ENCODE measurements at regions not wholly inside any gene's neighbourhood (a gene's known extent, or its start where the extent isn't known, plus 50 kb on each side); places are given as distances from the start of the nearest gene placed in this dataset.
"Not testable (repeated sequence)": the region's sequence is repeated elsewhere in the genome, so short reads cannot be mapped to it uniquely, and the experiment has no call there.

DNA sequence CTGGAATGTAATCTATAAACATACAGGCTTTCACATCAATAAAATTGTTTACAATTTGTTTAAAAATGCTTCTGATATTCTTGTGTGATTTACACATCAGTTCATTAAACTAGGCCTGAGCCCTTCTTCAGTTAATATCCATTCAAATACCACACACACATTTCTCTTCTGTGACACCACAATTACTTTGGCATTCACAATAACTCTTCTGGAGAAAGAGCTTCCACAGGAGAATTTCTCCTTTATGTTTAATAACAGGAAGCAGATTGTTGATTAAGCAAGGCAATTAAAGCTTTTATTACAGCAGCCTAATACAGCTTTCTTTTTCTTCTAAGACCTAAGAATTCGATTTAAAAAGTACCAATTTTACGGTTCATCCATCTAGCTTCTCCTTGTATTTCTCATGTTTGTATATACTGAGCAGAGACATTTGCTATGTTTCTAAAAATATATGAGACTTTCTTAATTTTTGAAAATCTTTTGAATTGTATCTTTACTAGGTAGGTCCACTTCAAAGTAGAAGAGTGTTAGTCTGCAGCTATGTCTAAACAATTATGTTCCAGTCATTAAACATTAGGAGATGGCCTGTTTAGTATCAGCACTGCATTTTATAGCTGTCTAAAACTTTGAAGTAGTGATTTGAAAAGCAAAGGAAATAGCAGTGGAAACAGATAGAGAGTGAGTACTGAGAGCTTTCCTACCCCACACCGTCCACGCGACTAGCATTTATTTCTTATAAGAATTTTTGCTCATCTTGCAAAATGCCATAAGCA lies 511.1 kb upstream of the UBE2E2 start:
- no peak for DNase-seq (ENCODE audit: low spot score)

DNA sequence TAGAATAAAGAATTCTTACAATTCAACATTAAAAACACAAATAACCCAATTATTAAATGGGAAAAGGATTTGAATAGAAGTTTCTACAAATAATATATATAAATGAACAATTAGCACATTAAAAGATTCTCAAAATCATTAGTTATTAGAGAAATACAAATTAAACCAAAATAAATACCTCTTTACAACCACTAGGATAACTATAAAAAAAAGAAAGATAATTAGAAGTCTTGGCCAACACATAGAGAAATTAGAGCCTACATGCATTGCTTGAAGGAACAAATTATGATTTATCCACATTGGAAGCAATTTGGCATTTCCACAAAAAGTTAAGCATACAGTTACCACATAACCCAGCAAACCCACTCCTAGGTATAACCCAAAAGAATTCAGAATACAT lies 502.3 kb upstream of the UBE2E2 start:
- no peak for DNase-seq (ENCODE audit: low spot score)

DNA sequence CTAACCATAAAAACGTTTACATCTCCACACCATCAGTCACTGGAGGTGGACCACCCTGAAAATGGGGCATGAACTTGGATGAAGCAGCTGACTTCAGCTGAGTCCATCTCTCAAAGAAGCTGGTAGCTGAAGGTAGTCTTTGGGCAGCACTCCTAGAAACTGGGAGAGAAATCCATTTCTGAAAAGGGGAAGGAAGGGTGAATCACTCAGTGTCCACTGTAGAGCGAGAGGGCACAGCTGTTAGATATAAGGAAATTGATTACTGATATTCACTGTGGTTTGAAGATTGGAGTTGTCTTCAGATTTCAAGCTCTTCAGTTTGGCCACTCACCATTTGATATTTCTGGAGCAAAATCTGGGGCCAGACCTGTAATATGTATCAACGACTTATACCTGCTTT lies 499.0 kb upstream of the UBE2E2 start:
- DNase-seq (ENCODE audit: low spot score): no peak

DNA sequence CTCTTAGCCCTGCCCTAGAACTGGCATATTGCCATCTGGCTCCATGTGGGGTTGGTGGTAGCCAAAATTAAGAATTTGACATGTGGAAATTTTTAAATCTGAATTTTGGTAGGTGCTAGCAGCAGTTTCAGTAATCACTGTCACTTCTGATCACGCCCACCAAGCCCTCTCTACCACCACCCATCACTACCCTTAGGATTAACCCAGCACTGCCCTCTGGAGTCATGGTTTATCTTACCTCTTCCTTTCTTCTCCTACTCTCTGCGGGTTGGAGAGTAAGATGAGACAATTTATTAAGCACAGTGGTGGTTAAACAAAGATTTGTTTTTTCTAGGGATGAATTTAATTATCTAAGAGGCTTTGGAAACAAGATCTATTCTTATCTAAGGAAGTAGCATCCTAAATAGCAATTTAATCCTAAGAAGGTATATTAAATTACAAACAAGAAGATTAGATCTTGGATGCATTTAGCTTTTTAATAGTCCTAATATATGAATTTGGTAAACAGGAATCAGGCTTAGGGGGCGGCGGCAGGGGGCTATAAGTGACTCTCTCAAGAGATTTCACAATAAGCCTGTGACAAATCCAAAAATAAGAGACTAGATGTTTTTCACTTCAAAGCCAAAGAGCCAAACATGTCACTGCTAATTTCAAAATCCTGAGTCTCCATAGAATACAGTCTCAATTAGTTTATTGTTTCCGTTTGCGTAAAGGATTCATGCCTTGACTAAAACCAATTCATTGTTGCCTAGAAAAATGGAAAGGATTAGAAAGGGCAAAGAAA lies 498.4 kb upstream of the UBE2E2 start:
- DNase-seq (ENCODE audit: low spot score): no peak

DNA sequence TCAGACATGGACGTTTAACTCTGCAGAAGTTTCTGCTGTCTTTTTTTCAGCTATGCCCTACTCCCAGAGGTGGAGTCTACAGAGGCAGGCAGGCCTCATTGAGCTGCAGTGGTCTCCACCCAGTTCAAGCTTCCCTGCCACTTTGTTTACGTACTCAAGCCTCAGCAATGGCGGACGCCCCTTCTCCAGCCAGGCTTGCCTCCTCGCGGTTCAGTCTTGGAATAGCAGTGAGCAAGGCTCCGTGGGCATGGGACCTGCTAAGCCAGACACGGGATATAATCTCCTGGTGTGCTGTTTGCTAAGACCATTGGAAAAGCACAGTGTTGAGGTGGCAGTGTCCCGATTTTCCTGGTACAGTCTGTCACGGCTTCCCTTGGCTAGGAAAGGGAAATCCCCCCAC lies 496.2 kb upstream of the UBE2E2 start:
- not testable (repeated sequence) for DNase-seq (ENCODE audit: low spot score)

DNA sequence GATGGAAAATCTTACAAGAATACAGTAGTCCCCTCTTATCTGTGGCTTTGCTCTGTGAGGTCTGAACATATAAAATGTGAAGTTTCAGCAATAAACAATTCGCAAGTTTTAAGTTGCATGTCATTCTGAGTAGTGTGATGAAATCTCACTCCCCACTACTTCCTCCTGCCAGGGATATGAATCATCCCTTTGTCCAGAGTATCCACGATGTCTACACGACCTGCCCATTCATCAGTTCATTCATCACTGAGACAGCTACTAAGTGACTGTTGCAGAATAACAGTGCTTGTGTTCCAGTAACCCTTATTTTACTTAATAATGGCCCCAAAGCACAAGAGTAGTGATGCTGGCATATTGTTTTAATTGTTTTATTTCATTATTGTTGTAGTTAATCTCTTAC lies 489.2 kb upstream of the UBE2E2 start:
- DNase-seq (ENCODE audit: low spot score): no peak

DNA sequence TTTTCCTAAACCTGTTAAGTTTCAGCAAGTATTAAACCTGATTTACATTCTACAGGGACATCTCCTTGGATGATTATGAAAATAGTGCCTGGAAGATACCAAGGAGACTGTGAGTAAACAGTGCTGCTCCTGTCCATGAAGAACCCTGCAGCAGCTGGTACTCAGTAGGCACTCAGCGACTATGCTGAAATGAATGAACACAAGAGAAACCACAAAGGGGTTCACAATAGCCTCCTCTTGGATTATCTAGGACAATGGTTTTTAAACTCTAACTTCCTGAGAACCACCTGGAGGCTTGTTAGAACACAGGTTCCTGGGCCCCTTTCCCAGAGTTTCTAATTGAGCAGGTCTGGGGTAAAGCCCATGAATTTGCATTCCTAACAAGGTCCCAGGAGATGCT lies 488.4 kb upstream of the UBE2E2 start:
- no peak for DNase-seq (ENCODE audit: low spot score)

DNA sequence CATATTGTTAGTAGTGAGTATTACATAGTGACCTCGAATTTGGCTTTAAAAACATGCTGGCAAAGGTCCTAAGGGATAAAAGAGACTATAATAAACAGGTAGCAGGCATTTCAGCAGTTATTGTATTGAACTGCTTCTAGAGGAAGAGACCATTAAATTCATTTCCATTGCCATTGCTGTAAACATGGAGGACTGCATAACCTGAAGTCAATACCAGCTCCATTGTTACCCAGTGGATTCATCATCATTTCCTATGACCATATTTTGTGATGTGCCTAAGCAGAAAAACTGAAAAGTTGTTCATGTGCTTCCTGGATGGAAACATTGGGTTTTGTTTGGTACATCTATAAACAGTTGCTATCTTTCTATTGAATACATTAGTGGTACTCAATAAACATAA lies 482.5 kb upstream of the UBE2E2 start:
- DNase-seq (ENCODE audit: low spot score): no peak

DNA sequence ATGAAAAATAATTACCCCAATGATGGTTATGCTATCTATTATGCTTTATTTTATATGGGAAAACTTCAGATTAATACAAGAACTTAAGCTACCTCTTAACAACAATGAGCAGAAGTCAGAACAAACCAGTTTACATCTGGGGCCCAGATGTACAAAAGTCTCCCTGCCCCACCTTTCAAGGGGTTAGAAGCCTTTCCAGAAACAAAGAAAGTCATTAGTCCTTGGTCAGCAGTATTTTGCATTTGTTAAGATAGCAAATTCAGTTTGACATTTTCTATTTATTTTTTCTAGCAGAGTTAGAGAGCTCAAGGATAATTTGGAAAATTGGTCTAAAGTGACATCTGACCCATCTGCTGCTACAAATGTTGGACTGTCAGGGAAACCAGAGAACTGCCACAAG lies 478.7 kb upstream of the UBE2E2 start:
- no peak for DNase-seq (ENCODE audit: low spot score)

DNA sequence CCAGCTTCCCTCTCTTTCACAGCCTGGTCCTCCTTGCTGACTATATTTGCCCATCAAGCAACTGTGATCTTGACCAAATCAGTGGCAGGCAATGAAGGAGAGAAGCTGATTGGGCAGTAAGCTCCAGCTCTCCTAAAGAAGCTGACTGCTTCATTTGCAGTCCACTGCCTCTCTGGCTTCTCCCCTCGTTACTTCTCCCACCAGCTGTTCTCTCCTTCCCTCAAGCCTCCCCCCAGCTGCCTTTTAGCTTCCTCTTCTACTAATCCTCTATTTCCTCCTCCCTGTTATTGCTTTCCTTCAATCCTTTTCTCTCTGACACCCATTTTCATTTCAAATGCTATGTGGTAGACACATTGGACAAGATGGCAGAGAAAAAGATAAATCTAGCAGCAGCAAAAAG lies 474.7 kb upstream of the UBE2E2 start:
- DNase-seq (ENCODE audit: low spot score): no peak

DNA sequence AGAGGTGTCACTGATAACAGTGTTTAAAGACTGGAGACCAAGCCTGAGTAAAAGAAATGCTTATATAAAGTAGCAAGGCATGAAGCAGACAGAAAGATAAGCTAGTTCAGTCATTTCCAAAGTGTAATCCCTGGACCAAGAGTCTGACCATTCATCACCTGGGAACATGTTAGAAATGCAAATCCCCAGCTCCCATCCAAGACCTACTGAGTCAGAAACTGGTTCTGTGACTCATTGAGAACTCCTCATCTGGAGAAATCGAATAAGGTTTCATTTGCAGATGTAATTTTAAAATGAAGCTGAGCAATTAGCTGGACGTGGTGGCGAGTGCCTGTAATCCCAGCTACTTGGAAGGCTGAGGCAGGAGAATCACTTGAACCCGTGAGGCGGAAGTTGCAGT lies 473.9 kb upstream of the UBE2E2 start:
- DNase-seq (ENCODE audit: low spot score): no peak

DNA sequence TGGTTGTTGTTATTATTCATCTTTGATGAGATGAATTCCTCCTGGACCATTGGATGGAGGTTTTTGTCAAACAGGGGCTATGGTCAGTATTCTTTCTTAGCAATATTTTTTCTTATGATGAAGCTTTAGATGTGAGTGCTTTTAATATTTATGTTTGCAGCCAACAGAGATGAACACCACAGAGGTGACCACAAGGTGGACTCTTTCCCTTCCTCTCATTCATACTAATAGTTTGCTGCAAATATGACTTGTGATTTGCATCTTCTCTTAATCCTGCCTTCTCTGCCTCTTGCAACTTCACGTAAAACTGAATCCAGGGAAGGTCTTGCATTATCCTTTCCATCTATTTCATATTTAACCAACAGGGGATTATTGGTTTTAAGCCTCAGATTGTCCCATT lies 473.1 kb upstream of the UBE2E2 start:
- no peak for DNase-seq (ENCODE audit: low spot score)

DNA sequence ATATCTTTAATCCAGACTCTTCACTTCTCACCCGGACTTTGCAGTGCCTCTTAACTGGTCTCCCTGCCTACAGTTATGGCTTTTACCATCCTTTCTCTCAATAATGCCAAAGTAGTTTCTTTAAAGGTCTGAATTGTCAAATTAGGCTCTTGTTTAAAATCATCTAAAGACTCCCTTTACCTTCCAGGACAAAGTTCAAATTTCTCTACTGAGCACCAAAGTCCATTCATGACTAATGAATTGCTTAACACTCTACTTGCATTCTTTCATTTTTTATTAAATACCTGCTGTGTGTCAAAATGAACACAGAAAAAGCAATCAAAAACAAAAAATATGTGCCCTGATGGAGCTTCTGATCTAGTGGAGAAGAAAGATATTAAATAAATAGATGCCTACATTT lies 472.4 kb upstream of the UBE2E2 start:
- DNase-seq (ENCODE audit: low spot score): no peak

DNA sequence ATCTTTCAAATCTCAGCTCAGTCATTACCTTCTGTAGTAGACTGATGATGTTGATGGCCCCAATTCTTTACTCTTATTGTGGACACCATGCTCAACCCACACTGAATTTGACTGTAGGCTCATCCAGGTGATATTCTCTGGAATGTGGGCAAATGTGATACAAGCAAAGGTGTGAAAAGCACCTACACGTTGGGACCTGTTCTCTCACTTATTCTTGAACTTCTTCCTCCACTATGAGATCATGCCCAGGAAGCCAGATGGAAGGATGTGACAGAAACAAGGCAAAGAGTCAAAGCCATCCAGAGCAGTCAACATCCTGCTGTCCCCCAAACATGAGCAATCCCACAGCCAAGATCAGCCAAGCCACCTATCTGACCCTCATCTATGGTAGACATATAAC lies 471.2 kb upstream of the UBE2E2 start:
- DNase-seq (ENCODE audit: low spot score): no peak

DNA sequence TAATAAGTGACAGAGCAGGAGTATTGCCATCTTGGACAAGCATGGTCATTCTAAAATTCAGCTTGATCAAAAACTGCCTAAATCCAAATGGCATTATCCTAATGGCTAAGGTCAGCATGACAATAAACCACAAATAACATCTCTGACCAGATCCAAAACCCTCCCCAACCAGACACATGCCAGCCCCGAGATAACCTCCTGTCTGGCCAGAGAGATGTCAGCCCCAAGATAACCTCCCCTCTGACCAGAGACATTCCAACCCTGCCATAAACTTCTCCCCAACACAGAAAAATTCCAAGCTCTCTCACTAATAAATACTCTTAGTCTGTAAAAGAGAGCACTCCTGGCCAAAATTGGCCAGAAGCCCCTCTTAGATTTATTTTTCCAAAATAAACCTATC lies 470.5 kb upstream of the UBE2E2 start:
- no peak for DNase-seq (ENCODE audit: low spot score)

DNA sequence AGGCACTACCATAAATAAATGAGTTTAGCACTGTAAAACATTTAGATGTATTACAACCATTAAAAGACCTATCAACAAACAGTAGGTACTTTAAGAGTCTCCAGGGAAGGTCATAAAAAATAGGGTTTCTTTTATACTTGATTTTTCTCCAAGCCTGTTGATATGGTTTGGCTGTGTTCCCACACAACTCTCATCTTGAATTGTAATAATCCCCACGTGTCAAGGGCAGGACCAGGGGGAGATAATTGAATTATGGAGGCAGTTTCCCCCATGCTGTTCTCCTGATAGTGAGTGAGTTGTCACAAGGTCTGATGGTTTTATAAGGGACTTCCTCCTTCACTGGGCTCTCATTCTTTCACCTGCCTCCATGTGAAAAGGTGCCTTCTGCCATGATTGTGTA lies 468.9 kb upstream of the UBE2E2 start:
- DNase-seq (ENCODE audit: low spot score): no peak

DNA sequence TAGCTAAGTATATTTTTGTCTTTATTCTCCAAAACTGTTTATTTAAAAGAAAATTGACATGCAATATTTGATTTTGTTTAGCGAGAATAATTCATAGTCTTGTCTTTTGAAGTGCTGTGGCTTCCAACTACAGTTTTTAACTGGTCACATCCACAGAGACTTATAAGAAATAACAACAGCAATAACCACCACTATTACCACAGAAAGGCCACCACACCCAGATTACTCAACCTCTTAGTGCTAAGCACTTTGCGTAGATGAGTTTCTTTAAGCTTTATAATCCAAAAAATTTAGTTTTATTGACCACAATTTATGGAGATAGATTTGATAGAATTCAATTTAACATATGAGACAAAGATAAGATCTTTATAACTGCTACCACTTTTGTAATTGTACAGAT lies 468.4 kb upstream of the UBE2E2 start:
- DNase-seq (ENCODE audit: low spot score): no peak

DNA sequence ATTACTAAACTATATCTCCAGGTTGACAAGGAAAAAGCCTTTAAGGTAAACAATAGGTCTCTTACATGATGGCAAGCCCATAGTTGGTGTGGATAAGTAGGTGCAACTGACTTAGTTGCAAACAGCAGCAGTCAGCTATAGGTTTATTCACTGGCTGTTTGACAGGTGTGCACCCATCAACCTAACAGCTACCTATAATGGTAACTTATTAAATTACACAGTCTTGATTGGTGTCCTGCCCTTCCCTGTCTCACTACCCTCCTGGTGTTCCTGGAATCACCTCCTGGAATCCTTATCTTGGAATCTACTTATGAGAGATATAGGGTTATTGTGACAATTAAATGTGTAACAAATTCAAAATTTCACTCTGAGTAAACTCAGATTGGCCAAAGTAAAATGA lies 467.8 kb upstream of the UBE2E2 start:
- DNase-seq (ENCODE audit: low spot score): no peak

DNA sequence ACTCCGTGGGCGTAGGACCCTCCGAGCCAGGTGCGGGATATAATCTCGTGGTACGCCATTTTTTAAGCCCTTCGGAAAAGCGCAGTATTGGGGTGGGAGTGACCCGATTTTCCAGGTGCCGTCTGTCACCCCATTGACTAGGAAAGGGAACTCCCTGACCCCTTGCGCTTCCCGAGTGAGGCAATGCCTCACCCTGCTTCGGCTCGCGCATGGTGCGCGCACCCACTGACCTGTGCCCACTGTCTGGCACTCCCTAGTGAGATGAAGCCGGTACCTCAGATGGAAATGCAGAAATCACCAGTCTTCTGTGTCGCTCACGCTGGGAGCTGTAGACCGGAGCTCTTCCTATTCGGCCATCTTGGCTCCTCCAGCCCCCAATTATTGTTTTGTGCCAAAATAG lies 459.7 kb upstream of the UBE2E2 start:
- not testable (repeated sequence) for DNase-seq (ENCODE audit: low spot score)

DNA sequence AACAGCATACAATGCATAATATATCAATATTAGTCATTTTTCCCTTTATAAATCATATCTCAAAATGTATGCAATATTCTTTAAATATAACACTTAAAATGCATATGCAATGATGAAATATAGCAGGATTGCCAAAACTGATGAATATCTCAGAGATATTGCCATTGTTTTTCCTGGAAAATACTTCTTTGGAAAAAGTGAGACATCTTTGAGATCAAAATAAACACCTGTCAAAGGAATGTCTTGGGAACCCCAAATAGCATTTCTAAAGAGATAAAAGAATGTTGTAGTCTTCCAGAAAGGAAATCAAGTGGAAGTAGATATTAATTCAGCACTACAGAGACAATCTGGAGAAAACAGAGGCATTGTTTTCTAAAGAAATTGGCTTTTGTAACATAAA lies 457.8 kb upstream of the UBE2E2 start:
- DNase-seq (ENCODE audit: low spot score): no peak

DNA sequence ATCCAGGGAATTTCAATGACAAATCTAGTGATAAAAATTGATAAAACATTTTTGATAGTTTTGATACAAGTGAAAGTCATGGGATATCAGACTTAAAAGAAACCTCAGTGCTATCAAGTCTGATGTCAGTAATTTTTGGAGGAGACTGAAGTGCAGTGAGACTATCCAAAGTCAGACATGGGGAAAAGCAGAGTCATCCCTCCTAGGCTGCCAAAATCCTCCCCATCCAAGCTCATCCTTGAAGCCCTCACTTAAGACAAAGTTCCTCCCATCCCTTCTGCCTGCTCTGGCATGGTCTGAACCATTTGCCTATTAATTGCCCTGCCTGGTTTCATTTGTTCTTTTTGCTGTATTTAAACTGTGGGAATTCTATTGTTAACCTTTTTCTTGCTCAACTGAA lies 456.9 kb upstream of the UBE2E2 start:
- DNase-seq (ENCODE audit: low spot score): no peak

DNA sequence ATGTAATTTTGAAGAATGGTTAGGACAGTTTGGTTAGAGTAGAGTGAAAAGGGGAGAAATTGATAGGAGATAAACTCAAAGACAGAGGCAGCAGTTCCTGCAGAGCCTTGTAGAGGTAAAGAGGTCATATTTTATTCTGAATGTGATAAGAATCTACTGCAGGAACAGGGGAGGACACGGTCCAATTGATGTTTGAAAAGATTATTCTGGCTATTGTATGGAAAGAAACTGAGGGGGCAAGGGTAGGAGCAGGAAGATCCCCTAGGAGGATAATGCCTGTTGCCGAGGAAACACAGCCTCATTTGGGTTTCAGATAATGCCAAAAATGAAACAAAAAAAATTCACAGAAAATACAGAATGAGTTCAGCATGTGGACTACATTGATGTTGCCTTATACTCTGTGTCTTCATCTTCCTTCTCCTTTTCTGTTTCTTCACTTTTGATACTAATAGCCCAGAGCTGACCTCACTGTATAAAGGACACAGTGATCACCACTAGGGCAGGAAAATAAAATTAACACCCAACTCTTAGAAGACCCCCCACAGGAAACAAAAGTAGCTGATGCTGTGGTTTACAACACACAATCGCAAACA lies 454.6 kb upstream of the UBE2E2 start:
- DNase-seq (ENCODE audit: low spot score): no peak

DNA sequence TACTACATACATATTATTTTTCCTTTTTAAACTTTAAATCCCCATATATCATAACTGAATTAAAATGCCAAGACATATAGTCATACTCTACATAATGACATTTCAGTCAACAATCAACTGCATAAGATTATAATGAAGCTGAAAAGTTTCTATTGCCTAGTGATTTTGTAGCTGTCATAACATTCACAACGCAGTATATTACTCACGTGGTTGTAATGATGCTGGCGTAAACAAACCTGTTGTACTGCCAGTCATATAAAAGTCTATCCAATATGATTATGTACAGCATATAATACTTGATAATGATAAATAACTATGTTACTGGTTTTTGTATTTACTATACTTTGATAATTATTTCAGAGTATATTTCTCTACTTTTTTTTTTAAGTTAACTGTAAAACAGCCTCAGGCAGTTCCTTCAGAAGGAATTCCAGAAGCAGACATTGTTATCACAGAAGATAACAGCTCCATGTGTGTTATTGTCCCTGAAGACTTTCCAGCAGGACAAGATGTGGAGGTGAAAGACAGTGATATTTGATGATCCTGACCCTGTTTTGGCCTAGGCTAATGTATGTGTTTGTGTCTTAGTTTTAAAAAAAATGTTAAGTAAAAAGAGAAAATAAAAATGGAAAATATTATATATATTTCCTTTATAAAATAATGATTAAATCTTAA lies 443.4 kb upstream of the UBE2E2 start:
- DNase-seq (ENCODE audit: low spot score): no peak

Measured in left forelimb (tissue), 1 donor.